Natural killer cell (primary cell): ENCODE measurements at regions not wholly inside any gene's neighbourhood (a gene's known extent, or its start where the extent isn't known, plus 50 kb on each side); places are given as distances from the start of the nearest gene placed in this dataset.

Experiments used
- ATAC-seq, 3 donors: fragments of 150-1000 bp in 2 of 3; fragments of 200-7000 bp in 1 of 3; cut with Tn5 transposase; 1 replicate in 1 of 3; 2 replicates in 2 of 3; pipeline ENCODE4 v1.10.0; 2021; ENCODE audit warnings: mild to moderate bottlenecking in 2 of 3, moderate library complexity in 2 of 3
- DNase-seq, 2 donors: peaks; one replicate each; pipeline versions ENCODE4 v3.0.0 to v3.0.0-alpha.2; 2013 to 2021; ENCODE audit warnings: mixed read lengths in 1 of 2
- H3K27ac ChIP-seq: one replicate; pipeline ENCODE4 v1.5.1; 2013; ENCODE audit warnings: mild to moderate bottlenecking, low read length
- H3K27me3 ChIP-seq: one replicate; pipeline ENCODE4 v1.6.1; 2013; ENCODE audit warnings: low read length; ENCODE audit not compliant: control insufficient read depth, insufficient read depth
- H3K36me3 ChIP-seq: one replicate; pipeline ENCODE4 v1.6.1; 2013; ENCODE audit warnings: low read length; ENCODE audit not compliant: control insufficient read depth, insufficient read depth
- H3K4me1 ChIP-seq: one replicate; pipeline ENCODE4 v1.6.1; 2013; ENCODE audit warnings: low read length; ENCODE audit not compliant: control insufficient read depth, insufficient read depth
- H3K4me3 ChIP-seq: one replicate; pipeline ENCODE4 v1.5.1; 2013; ENCODE audit warnings: low read length
- H3K9me3 ChIP-seq: one replicate; pipeline ENCODE4 v1.6.1; 2013; ENCODE audit warnings: low read length; ENCODE audit not compliant: control insufficient read depth, insufficient read depth
- H3K27ac Mint-ChIP-seq, 2 donors: one replicate each; pipeline ENCODE4 v1.8.0; 2022; ENCODE audit warnings: mild to moderate bottlenecking in 2 of 2, mixed read lengths in 2 of 2, moderate library complexity in 1 of 2
- H3K27me3 Mint-ChIP-seq, 2 donors: one replicate each; pipeline ENCODE4 v1.8.0; 2022; ENCODE audit warnings: low read depth in 2 of 2, mixed read lengths in 2 of 2
- H3K36me3 Mint-ChIP-seq: one replicate; pipeline ENCODE4 v1.8.0; 2022; ENCODE audit warnings: mixed read lengths
- H3K4me1 Mint-ChIP-seq, 2 donors: one replicate each; pipeline ENCODE4 v1.8.0; 2022; ENCODE audit warnings: mixed read lengths in 2 of 2
- H3K4me3 Mint-ChIP-seq: one replicate; pipeline ENCODE4 v1.8.0; 2022; ENCODE audit warnings: mild to moderate bottlenecking, moderate library complexity, mixed read lengths
- H3K9me3 Mint-ChIP-seq, 2 donors: one replicate each; pipeline ENCODE4 v1.8.0; 2022; ENCODE audit warnings: mixed read lengths in 2 of 2
- WGBS: methylation state at CpG from one replicate; pipeline ENCODE4 v1.1.7; 2013; ENCODE audit warnings: missing lambda C conversion rate; ENCODE audit not compliant: insufficient coverage; 5-methylcytosine and 5-hydroxymethylcytosine counted together
- intact Hi-C: fragments of 100-400 bp; cut with micrococcal nuclease; formaldehyde crosslinking; loops from one replicate; pipeline ENCODE4 v1.14.2; 2022
- TF ChIP-seq, protein P1 (sequence below): fragments of 200-600 bp; IDR thresholded peaks from one replicate; pipeline ENCODE4 v1.8.0; 2022; ENCODE audit warnings: antibody characterized with exemption

DNA sequence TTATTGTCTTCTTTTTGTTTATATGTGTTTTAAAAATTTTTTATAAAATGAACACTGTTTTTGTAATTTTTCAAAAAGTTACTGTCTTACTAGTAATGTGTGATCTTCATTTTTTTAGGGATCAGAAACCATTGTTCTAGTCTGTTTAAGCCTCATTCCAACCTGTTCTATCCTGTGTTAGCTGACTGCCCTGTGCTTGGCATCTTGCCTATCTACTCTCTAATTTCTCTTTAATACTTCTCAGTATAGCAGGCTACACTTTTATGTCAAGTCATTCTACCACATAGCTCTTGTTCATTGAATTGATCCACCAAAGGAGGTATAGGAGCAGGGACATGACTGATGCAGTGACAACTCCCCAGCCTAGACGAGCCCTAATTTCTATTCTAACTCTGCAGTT, 70.2 kb upstream of the PLS3 start:
- no peak overlapping the region for H3K27ac Mint-ChIP-seq
- H3K4me1 ChIP-seq, result no peaks in the 10 kb centered on the region
- H3K4me3 Mint-ChIP-seq, result no peak overlapping the region
- intact Hi-C loops, result no loop called here
- H3K4me1 Mint-ChIP-seq, result no peaks in the 10 kb centered on the region
- no peak for ATAC-seq
- H3K27me3 Mint-ChIP-seq, result peaks cover 3 to 41% of the 10 kb centered on the region in 2 donors
- TF ChIP-seq, protein P1, sequence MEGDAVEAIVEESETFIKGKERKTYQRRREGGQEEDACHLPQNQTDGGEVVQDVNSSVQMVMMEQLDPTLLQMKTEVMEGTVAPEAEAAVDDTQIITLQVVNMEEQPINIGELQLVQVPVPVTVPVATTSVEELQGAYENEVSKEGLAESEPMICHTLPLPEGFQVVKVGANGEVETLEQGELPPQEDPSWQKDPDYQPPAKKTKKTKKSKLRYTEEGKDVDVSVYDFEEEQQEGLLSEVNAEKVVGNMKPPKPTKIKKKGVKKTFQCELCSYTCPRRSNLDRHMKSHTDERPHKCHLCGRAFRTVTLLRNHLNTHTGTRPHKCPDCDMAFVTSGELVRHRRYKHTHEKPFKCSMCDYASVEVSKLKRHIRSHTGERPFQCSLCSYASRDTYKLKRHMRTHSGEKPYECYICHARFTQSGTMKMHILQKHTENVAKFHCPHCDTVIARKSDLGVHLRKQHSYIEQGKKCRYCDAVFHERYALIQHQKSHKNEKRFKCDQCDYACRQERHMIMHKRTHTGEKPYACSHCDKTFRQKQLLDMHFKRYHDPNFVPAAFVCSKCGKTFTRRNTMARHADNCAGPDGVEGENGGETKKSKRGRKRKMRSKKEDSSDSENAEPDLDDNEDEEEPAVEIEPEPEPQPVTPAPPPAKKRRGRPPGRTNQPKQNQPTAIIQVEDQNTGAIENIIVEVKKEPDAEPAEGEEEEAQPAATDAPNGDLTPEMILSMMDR, result no peak
- H3K4me3 ChIP-seq, result no peak overlapping the region
- H3K27me3 ChIP-seq, result no peaks in the 10 kb centered on the region
- no peaks in the 10 kb centered on the region for H3K36me3 ChIP-seq
- H3K9me3 Mint-ChIP-seq, result peaks cover 0 to 2% of the 10 kb centered on the region in 2 donors
- H3K9me3 ChIP-seq, result no peaks in the 10 kb centered on the region
- DNase-seq, result no peak
- 60% methylated on average over 1 of the region's 1 CpG for WGBS
- no peaks in the 10 kb centered on the region for H3K36me3 Mint-ChIP-seq
- H3K27ac ChIP-seq, result no peak overlapping the region

DNA sequence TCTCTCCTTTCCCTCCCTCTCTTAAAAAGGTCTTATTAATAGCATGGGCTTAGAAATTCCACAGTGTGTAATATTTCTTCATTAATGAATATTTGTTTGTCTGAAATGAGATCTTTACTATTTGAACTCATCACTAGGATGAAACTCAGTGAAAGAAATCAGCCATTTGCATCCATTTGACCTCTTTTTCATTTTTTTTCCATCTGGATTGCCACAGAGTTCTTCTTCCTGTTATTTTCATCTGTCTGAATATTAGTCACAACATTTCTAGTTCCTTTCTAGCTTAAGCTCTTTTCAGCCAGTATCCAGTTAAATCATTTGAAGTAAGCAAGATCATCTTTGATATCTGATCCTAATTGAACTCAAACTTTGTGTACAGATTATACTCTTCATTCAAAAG, 69.2 kb upstream of the PLS3 start:
- Histone ChIP-seq H3K27me3 (no peaks in the 10 kb centered on the region), H3K9me3 (no peaks in the 10 kb centered on the region), H3K36me3 (no peaks in the 10 kb centered on the region), H3K27ac (no peak overlapping the region), H3K4me3 (no peak overlapping the region), H3K4me1 (no peaks in the 10 kb centered on the region)
- Mint-ChIP-seq H3K4me3 (no peak overlapping the region), H3K27ac (no peak overlapping the region), H3K27me3 (peaks cover 3 to 38% of the 10 kb centered on the region in 2 donors), H3K9me3 (no peaks in the 10 kb centered on the region), H3K36me3 (no peaks in the 10 kb centered on the region), H3K4me1 (no peaks in the 10 kb centered on the region)
- intact Hi-C loops, result no loop called here
- ATAC-seq (no peak), DNase-seq (no peak)
- TF ChIP-seq, protein P1, result no peak

DNA sequence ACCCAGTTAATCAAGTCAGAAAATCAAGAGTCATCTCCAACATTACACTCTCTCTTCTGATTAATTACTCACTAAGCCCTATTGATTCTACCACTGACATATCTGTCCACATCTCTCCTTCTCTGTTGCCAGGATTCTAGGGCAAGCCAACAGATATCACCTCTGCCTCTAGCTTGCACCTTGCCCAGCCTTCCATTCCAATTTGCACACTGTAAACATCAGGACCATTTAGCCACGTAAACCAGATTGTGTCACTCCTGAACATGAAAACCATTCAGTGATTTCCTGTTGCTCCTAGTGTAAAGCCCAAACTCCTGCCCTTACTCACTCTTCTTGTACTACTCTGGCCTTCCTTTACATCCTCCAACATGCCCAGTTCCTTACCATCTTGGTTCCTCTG, 68.0 kb upstream of the PLS3 start:
- Mint-ChIP-seq H3K4me1 (no peaks in the 10 kb centered on the region), H3K36me3 (no peaks in the 10 kb centered on the region), H3K4me3 (no peak overlapping the region), H3K27me3 (peaks cover 3 to 38% of the 10 kb centered on the region in 2 donors), H3K9me3 (no peaks in the 10 kb centered on the region), H3K27ac (no peak overlapping the region)
- Histone ChIP-seq H3K27me3 (no peaks in the 10 kb centered on the region), H3K27ac (no peak overlapping the region), H3K36me3 (no peaks in the 10 kb centered on the region), H3K4me1 (no peaks in the 10 kb centered on the region), H3K4me3 (no peak overlapping the region), H3K9me3 (no peaks in the 10 kb centered on the region)
- DNase-seq (no peak), ATAC-seq (no peak)
- WGBS, result 70% methylated on average over 1 of the region's 1 CpG
- intact Hi-C loops, result no loop called here
- TF ChIP-seq, protein P1, result no peak

DNA sequence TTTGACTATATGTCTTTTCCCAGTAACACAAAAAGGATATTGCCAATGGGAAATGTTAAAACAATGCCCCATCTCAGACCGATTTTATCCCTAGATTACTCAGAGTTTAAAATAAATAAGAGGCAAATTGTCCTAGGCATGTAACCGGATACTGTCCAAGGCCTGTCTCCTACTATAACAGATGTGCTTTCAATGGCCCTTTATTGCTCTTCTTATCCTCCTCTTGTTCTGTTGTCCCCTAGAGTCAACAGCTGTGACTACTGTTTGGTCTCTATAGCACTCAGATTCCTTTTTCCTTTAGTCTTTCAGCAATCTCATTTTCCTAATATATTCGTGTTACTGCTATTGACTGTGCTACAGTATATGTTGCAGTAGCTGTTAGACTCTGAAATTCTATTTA, 66.8 kb upstream of the PLS3 start:
- Histone ChIP-seq H3K4me3 (no peak overlapping the region), H3K27ac (no peak overlapping the region), H3K27me3 (no peaks in the 10 kb centered on the region), H3K9me3 (no peaks in the 10 kb centered on the region), H3K4me1 (no peaks in the 10 kb centered on the region), H3K36me3 (no peaks in the 10 kb centered on the region)
- no peaks in the 10 kb centered on the region for H3K9me3 Mint-ChIP-seq
- no peaks in the 10 kb centered on the region for H3K36me3 Mint-ChIP-seq
- ATAC-seq (no peak), DNase-seq (no peak)
- TF ChIP-seq, protein P1, result no peak
- 100% methylated on average over 1 of the region's 3 CpGs for WGBS
- H3K27ac Mint-ChIP-seq, result no peak overlapping the region
- intact Hi-C loops, result no loop called here
- H3K27me3 Mint-ChIP-seq, result peaks cover 3 to 38% of the 10 kb centered on the region in 2 donors
- peaks cover 0 to 2% of the 10 kb centered on the region in 2 donors for H3K4me1 Mint-ChIP-seq
- no peak overlapping the region for H3K4me3 Mint-ChIP-seq
